ENCODE measurements at regions not wholly inside any gene's neighbourhood (a gene's known extent, or its start where the extent isn't known, plus 50 kb on each side); places are given as distances from the start of the nearest gene placed in this dataset.

DNA sequence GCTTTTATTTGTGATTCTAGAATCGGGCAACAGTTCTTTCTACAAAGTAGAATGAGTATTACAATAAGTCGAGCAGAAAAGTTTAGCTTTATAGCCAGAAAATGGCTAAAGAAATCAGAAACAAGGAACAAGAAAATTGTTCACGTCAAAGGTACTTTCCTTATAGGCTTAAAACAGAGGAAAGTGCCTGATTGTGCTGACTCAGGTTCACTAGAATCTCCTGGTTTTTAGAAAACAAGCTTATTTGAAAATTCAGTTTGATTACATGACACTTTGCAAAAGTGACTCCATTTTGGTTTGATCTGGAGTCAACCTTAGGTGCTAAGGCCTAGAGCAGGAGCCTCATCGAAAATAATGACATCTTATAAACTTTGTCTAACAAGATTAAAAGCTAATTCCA lies 564.7 kb upstream of the FLRT2 start:
- WGBS (ENCODE audit: insufficient coverage, low coverage, low lambda C conversion rate, missing lambda C conversion rate), result 44% methylated on average over 4 of the region's 4 CpGs
- no peak for TF ChIP-seq POLR2A (IDR thresholded peaks at IDR 0.05)
- TF ChIP-seq, protein P1, sequence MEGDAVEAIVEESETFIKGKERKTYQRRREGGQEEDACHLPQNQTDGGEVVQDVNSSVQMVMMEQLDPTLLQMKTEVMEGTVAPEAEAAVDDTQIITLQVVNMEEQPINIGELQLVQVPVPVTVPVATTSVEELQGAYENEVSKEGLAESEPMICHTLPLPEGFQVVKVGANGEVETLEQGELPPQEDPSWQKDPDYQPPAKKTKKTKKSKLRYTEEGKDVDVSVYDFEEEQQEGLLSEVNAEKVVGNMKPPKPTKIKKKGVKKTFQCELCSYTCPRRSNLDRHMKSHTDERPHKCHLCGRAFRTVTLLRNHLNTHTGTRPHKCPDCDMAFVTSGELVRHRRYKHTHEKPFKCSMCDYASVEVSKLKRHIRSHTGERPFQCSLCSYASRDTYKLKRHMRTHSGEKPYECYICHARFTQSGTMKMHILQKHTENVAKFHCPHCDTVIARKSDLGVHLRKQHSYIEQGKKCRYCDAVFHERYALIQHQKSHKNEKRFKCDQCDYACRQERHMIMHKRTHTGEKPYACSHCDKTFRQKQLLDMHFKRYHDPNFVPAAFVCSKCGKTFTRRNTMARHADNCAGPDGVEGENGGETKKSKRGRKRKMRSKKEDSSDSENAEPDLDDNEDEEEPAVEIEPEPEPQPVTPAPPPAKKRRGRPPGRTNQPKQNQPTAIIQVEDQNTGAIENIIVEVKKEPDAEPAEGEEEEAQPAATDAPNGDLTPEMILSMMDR (IDR thresholded peaks at IDR 0.05), result no peak

DNA sequence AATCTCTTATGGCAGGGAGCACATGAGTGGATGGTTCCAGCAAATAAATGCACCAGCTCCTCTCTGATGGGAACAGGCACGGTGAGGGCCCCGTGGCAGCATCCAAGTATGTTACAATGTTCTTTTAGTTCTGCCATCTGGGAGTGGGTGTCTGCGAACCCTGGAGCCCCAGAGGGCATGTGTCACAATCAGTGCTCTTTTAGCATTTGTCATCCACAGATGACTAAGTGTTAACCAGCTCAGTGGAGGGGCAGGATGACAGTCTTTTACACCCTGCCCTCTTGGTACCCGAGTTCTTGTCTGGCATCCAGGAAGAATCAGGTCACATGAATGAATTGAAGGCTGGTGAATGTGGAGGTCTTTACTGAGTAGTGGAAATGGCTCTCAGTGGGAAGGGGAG lies 560.4 kb upstream of the FLRT2 start:
- TF ChIP-seq, protein P1 (IDR thresholded peaks at IDR 0.05), result no peak
- no peak for TF ChIP-seq POLR2A (IDR thresholded peaks at IDR 0.05)
- ATAC-seq, result no peak
- DNase-seq, result no peak
- H3K27ac ChIP-seq, result no peak overlapping the region
- H3K4me1 ChIP-seq, result no peaks in the 10 kb centered on the region
- no peak overlapping the region for H3K4me3 ChIP-seq
- no peaks in the 10 kb centered on the region for H3K9me3 ChIP-seq
- H3K36me3 ChIP-seq, result no peaks in the 10 kb centered on the region
- no peaks in the 10 kb centered on the region for H3K27me3 ChIP-seq
- intact Hi-C loops (cut with DNase I), result no loop called here
- 40% methylated on average over 1 of the region's 4 CpGs for WGBS (ENCODE audit: insufficient coverage, low coverage, low lambda C conversion rate, missing lambda C conversion rate)

More for the DNA sequence above, 564.7 kb upstream of the FLRT2 start:
- H3K27ac ChIP-seq, result no peak overlapping the region
- ATAC-seq, result no peak
- H3K27me3 ChIP-seq, result no peaks in the 10 kb centered on the region
- intact Hi-C loops (cut with DNase I), result no loop called here
- no peaks in the 10 kb centered on the region for H3K36me3 ChIP-seq
- H3K4me3 ChIP-seq, result no peak overlapping the region
- no peaks in the 10 kb centered on the region for H3K4me1 ChIP-seq
- H3K9me3 ChIP-seq, result no peaks in the 10 kb centered on the region
- no peak for DNase-seq

DNA sequence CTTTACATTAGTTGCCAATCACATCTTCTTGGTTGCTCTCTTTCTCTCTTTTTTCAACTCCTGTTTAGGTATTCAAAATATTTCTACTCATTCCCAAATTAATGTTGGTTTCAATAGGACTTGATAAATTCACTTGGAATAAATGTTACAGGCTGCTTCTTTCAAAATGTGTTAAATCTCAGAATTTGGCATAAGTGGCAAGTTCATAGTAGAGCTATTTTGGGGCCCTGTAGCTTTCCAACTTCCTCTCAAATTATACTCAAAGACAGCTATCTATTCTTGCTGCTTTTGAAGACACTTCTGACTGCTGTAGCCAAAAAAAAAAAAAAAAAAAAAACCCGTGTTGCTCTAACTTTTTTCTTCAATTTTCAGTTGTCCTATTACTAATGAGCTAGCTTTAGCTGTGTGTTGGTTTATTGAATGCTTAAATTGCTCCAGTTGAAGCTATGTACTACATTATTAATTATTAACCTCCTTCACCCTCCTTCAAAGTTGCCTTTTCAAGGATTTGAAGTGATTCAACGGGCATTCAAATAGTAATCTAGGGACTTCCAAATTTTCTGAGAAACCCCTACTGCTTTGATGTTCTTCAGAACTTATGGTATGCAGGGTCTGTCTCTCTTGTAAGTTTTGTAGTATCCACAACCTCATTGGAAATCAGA lies 554.6 kb upstream of the FLRT2 start:
- no peak for TF ChIP-seq POLR2A (IDR thresholded peaks at IDR 0.05)
- WGBS (ENCODE audit: insufficient coverage, low coverage, low lambda C conversion rate, missing lambda C conversion rate), result 18% methylated on average over 2 of the region's 2 CpGs
- no peak for ATAC-seq
- no peaks in the 10 kb centered on the region for H3K4me1 ChIP-seq
- intact Hi-C loops (cut with DNase I), result no loop called here
- DNase-seq, result no peak
- H3K27ac ChIP-seq, result no peak overlapping the region
- H3K4me3 ChIP-seq, result no peak overlapping the region
- no peaks in the 10 kb centered on the region for H3K36me3 ChIP-seq
- H3K27me3 ChIP-seq, result no peaks in the 10 kb centered on the region
- no peaks in the 10 kb centered on the region for H3K9me3 ChIP-seq

DNA sequence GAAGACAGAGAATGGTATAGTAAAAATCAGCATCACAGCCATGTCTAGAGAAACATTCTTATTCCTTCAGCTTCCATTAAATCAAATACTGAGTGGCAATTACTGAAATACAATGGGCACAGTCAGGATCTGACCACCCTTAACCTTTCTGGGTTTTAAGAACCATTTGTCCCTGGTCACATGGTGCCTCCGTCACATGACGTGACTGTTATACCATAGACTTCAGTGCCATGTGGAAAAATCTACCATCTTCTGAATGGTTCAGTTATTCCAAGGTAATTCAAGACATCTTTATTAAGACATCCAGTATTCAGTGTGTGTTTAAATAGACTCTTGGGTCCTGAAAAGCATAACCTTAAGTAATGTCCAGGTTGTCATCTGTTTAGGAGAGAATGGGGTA lies 553.1 kb upstream of the FLRT2 start:
- Histone ChIP-seq H3K27me3 (no peaks in the 10 kb centered on the region), H3K4me1 (no peaks in the 10 kb centered on the region), H3K4me3 (no peak overlapping the region), H3K27ac (no peak overlapping the region), H3K36me3 (no peaks in the 10 kb centered on the region), H3K9me3 (no peaks in the 10 kb centered on the region)
- WGBS (ENCODE audit: insufficient coverage, low coverage, low lambda C conversion rate, missing lambda C conversion rate), result 64% methylated on average over 2 of the region's 2 CpGs
- no peak for DNase-seq
- intact Hi-C loops (cut with DNase I), result no loop called here
- TF ChIP-seq POLR2A (IDR thresholded peaks at IDR 0.05), result no peak
- TF ChIP-seq, protein P1 (IDR thresholded peaks at IDR 0.05), result no peak
- ATAC-seq, result no peak

DNA sequence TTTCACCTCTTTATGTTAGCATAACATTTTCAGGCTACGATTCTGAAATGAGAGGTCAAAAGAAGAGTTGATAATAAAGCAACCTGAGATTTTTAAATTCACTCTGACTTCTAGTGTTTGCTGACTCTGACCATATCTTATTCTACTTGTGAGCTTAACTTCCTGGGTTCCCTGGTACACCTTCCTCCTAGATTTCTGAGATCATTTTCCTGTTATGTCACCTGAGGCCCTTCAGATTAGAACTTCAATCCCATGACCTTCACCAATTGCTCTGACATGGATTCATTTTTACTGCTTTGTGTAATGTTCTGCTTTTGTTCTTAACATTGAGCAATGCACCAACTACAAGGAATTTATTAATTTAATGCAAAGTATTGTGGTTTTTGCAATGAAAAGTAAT lies 542.9 kb upstream of the FLRT2 start:
- ATAC-seq (no peak), DNase-seq (no peak)
- H3K4me1 ChIP-seq, result no peaks in the 10 kb centered on the region
- no peaks in the 10 kb centered on the region for H3K36me3 ChIP-seq
- no peaks in the 10 kb centered on the region for H3K27me3 ChIP-seq
- intact Hi-C loops (cut with DNase I), result no loop called here
- no peaks in the 10 kb centered on the region for H3K9me3 ChIP-seq
- no peak overlapping the region for H3K4me3 ChIP-seq
- H3K27ac ChIP-seq, result no peak overlapping the region
- TF ChIP-seq, protein P1 (IDR thresholded peaks at IDR 0.05), result no peak
- no peak for TF ChIP-seq POLR2A (IDR thresholded peaks at IDR 0.05)
- WGBS (ENCODE audit: insufficient coverage, low coverage, low lambda C conversion rate, missing lambda C conversion rate), result 44% methylated on average over 1 of the region's 1 CpG
